H54 (cell line): ENCODE measurements at regions not wholly inside any gene's neighbourhood (a gene's known extent, or its start where the extent isn't known, plus 50 kb on each side); places are given as distances from the start of the nearest gene placed in this dataset.

Source experiments
- DNase-seq: peaks from one replicate; pipeline ENCODE4 v3.0.0; 2011; ENCODE audit warnings: low spot score, mixed read lengths; ENCODE audit not compliant: insufficient read length
- FAIRE-seq: peaks from 3 replicates; lab custom pipeline; 2011; peaks lifted over from hg19 to GRCh38; lab: Jason Lieb, UNC
- POLR2A ChIP-seq: IDR thresholded peaks from 2 replicates; pipeline ENCODE4 v1.6.1; 2011; ENCODE audit warnings: low read depth, mild to moderate bottlenecking, low read length

- DNase-seq: no peak
- no peak for FAIRE-seq
- no peak for TF ChIP-seq POLR2A
Observed at GRCh38 chr6:84560436-84561390, 203.7 kb downstream of the TBX18 start.

- DNase-seq (no peak), FAIRE-seq (no peak)
- TF ChIP-seq POLR2A: no peak
Observed at GRCh38 chr6:84556541-84557335, 207.7 kb downstream of the TBX18 start.

GRCh38 chr6:84554706-84555105 lies 209.7 kb downstream of the TBX18 start:
- no peak for DNase-seq
- no peak for TF ChIP-seq POLR2A
- no peak for FAIRE-seq

- no peak for FAIRE-seq
- DNase-seq: no peak
- no peak for TF ChIP-seq POLR2A
Observed at GRCh38 chr6:84554074-84554473, 210.3 kb downstream of the TBX18 start.

- DNase-seq (no peak), FAIRE-seq (peak; percentile 84)
- no peak for TF ChIP-seq POLR2A
Observed at GRCh38 chr6:84553527-84553926, 210.9 kb downstream of the TBX18 start.

- DNase-seq (no peak), FAIRE-seq (no peak)
- TF ChIP-seq POLR2A: no peak
Observed at GRCh38 chr6:84551797-84552196, 212.6 kb downstream of the TBX18 start.

GRCh38 chr6:84549917-84550316 lies 214.5 kb downstream of the TBX18 start:
- FAIRE-seq (no peak), DNase-seq (no peak)
- TF ChIP-seq POLR2A: no peak

GRCh38 chr6:84547341-84547801 lies 217.0 kb downstream of the TBX18 start:
- no peak for TF ChIP-seq POLR2A
- FAIRE-seq (peak; percentile 80), DNase-seq (no peak)

- DNase-seq (no peak), FAIRE-seq (no peak)
- no peak for TF ChIP-seq POLR2A
Observed at GRCh38 chr6:84546427-84546914, 217.9 kb downstream of the TBX18 start.

- FAIRE-seq (no peak), DNase-seq (no peak)
- TF ChIP-seq POLR2A: no peak
Observed at GRCh38 chr6:84539122-84539856, 225.1 kb downstream of the TBX18 start.

- TF ChIP-seq POLR2A: no peak
- no peak for FAIRE-seq
- DNase-seq: no peak
Observed at GRCh38 chr6:84536885-84537638, 227.3 kb downstream of the TBX18 start.

GRCh38 chr6:84528201-84528600 lies 236.2 kb downstream of the TBX18 start:
- FAIRE-seq (no peak), DNase-seq (no peak)
- no peak for TF ChIP-seq POLR2A

GRCh38 chr6:84526631-84527030 lies 237.8 kb downstream of the TBX18 start:
- no peak for TF ChIP-seq POLR2A
- DNase-seq (no peak), FAIRE-seq (no peak)
